NK-92 treated with Interleukin-12 subunit alpha and Interleukin-12 subunit beta, amount 100 ng/mL, for 24 hours (cell line): ENCODE measurements at regions not wholly inside any gene's neighbourhood (a gene's known extent, or its start where the extent isn't known, plus 50 kb on each side); places are given as distances from the start of the nearest gene placed in this dataset.

Experiments used
- DNase-seq: peaks from one replicate; lab custom pipeline; 2025; lab: John Stamatoyannopoulos, UW

- no peak for DNase-seq
Observed at GRCh38 chr13:67355812-67356476, 125.8 kb upstream of the PCDH9 start.

GRCh38 chr13:67353941-67354340 lies 123.8 kb upstream of the PCDH9 start:
- DNase-seq = no peak

GRCh38 chr13:67353031-67353430 lies 122.9 kb upstream of the PCDH9 start:
- no peak for DNase-seq

GRCh38 chr13:67351909-67352308 lies 121.8 kb upstream of the PCDH9 start:
- DNase-seq = no peak

- DNase-seq = no peak
Observed at GRCh38 chr13:67351114-67351513, 121.0 kb upstream of the PCDH9 start.

- DNase-seq = no peak
Observed at GRCh38 chr13:67343777-67344176, 113.6 kb upstream of the PCDH9 start.

- DNase-seq = no peak
Observed at GRCh38 chr13:67341406-67341805, 111.3 kb upstream of the PCDH9 start.

GRCh38 chr13:67330149-67330548 lies 100.0 kb upstream of the PCDH9 start:
- no peak for DNase-seq

GRCh38 chr13:67328895-67329294 lies 98.8 kb upstream of the PCDH9 start:
- no peak for DNase-seq

- no peak for DNase-seq
Observed at GRCh38 chr13:67318860-67319259, 88.7 kb upstream of the PCDH9 start.

GRCh38 chr13:67318398-67318797 lies 88.3 kb upstream of the PCDH9 start:
- DNase-seq = no peak

- DNase-seq = no peak
Observed at GRCh38 chr13:67314405-67314804, 84.3 kb upstream of the PCDH9 start.

- DNase-seq = no peak
Observed at GRCh38 chr13:67308004-67308772, 78.1 kb upstream of the PCDH9 start.

- DNase-seq = no peak
Observed at GRCh38 chr13:67306742-67307141, 76.6 kb upstream of the PCDH9 start.

- DNase-seq = no peak
Observed at GRCh38 chr13:67303661-67304333, 73.7 kb upstream of the PCDH9 start.

GRCh38 chr13:67299751-67300150 lies 69.6 kb upstream of the PCDH9 start:
- DNase-seq = no peak

GRCh38 chr13:67299072-67299635 lies 69.0 kb upstream of the PCDH9 start:
- no peak for DNase-seq

- DNase-seq = no peak
Observed at GRCh38 chr13:67298297-67298696, 68.2 kb upstream of the PCDH9 start.

GRCh38 chr13:67296511-67296910 lies 66.4 kb upstream of the PCDH9 start:
- DNase-seq = no peak

- no peak for DNase-seq
Observed at GRCh38 chr13:67292886-67293285, 62.8 kb upstream of the PCDH9 start.

- DNase-seq = no peak
Observed at GRCh38 chr13:67285611-67286010, 55.5 kb upstream of the PCDH9 start.

- no peak for DNase-seq
Observed at GRCh38 chr13:67283637-67284036, 53.5 kb upstream of the PCDH9 start.

- DNase-seq = no peak
Observed at GRCh38 chr13:67281466-67281865, 51.3 kb upstream of the PCDH9 start.
